ENCODE measurements at regions not wholly inside any gene's neighbourhood (a gene's known extent, or its start where the extent isn't known, plus 50 kb on each side); places are given as distances from the start of the nearest gene placed in this dataset.

DNA sequence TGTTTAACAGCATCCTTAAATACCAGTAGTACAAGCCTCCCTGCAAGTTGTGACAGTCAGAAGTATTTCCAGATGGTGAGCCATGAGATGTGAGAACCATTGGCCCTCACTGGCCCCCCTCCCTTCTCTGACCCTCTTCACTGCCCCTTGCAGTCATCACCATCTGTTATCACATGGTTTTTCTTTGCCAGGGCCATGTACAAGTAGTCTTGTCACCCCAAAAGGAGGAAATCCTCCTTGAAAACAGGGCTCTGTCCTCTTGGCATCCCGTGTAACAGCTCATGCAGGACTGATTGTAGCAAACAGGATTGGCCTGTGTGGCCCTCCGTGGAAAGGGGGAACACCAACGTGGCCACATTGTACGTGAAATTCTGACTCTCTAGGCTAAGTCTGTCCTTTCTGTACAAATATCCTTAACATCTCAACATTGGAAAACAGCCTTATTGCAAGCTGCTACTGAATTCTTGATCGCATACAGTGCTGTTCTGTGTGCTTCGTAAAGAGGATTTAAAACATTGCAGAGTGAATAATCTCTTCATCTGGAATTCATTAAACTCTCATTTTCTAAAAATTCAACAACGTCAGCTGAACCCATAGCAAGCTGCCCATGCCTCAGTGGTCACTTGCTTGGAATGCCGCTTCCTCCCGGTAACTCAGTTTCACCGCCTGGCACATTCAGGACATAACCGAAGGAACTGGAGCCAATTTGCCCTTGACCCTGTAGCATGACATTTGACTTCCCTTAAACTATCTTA lies 171.7 kb downstream of the ATPSCKMT start:
- Histone ChIP-seq H3K4me3 (ENCODE audit: low read length) (no peak overlapping the region), H3K4me1 (ENCODE audit: control insufficient read depth, insufficient read depth, low read length) (no peaks in the 10 kb centered on the region), H3K36me3 (ENCODE audit: control insufficient read depth, insufficient read depth, low read length) (no peaks in the 10 kb centered on the region), H3K9me3 (ENCODE audit: control insufficient read depth, insufficient read depth, low read length) (no peaks in the 10 kb centered on the region), H3K27ac (ENCODE audit: low read length) (no peak overlapping the region), H3K27me3 (ENCODE audit: control insufficient read depth, insufficient read depth, low read length) (no peaks in the 10 kb centered on the region)
- WGBS (ENCODE audit: insufficient coverage, insufficient read length): no CpG with 5 or more reads among the region's 11 CpGs
- DNase-seq (ENCODE audit: low read depth, low spot score): no peak

DNA sequence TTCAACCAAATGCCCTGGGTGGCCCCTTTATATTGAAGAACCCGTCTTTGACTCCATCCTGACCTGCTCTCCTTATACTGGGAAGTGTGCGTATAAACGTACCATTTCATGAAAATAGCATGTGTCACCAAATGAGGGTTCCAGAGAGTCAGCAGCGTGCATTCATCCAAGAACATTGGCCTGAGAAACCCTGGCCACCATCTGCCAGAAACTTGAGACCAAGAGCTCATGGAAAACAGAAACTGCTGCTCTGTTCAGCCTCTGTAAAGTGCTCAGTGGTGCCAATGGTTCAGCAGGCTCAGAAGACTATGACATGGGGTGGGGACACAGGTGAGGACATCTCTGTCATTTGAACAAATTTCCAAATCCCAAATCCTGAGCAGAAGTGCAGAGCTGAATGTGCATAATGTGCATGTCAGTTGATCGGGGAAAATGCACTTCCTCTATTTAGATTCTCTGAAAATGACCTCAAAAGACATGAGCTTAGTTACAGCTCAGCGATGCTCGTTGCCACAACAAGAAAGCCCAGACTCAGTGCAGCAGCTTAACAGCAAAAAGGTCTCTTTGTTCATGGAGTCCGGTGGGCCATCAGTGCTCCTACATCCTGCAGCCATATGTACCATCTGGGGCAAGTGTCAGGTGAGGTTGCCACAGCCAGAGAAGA lies 176.1 kb downstream of the ATPSCKMT start:
- no peak overlapping the region for H3K4me3 ChIP-seq (ENCODE audit: low read length)
- DNase-seq (ENCODE audit: low read depth, low spot score): no peak
- H3K36me3 ChIP-seq (ENCODE audit: control insufficient read depth, insufficient read depth, low read length): no peaks in the 10 kb centered on the region
- no CpG with 5 or more reads among the region's 8 CpGs for WGBS (ENCODE audit: insufficient coverage, insufficient read length)
- H3K27me3 ChIP-seq (ENCODE audit: control insufficient read depth, insufficient read depth, low read length): no peaks in the 10 kb centered on the region
- no peak overlapping the region for H3K27ac ChIP-seq (ENCODE audit: low read length)
- H3K4me1 ChIP-seq (ENCODE audit: control insufficient read depth, insufficient read depth, low read length): no peaks in the 10 kb centered on the region
- no peaks in the 10 kb centered on the region for H3K9me3 ChIP-seq (ENCODE audit: control insufficient read depth, insufficient read depth, low read length)

DNA sequence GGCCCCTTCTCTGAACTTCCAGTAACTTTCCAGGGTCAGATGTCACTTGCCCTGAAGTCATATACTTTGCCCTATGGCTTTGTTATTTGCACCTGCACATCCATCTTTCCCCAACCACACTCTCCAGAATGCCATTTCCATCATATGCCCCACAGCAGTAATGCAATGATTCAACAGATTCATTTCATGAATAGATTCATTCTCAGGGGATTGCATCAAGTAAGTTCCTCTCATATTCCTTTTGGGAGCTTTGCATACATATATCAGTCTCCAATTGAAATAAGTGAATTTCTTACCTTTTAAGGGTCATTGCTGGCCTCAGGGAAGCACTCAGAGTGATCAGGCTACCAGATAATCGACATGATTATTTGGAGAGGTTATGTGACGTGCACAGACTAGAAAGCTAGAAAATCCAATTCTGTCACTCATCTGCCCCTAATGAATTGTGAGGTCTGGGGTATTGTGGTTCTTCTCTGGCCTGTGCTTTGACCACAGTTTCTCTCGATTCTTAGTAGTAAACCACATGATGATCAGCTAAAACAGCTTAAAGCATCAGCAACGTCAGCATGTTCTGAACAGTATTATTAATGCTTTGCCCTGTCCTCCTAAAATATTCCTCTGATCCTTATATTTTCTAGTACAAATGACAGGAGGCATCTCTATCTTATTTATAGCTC lies 179.9 kb downstream of the ATPSCKMT start:
- no peaks in the 10 kb centered on the region for H3K27me3 ChIP-seq (ENCODE audit: control insufficient read depth, insufficient read depth, low read length)
- WGBS (ENCODE audit: insufficient coverage, insufficient read length): no CpG with 5 or more reads among the region's 4 CpGs
- no peak overlapping the region for H3K4me3 ChIP-seq (ENCODE audit: low read length)
- H3K36me3 ChIP-seq (ENCODE audit: control insufficient read depth, insufficient read depth, low read length): no peaks in the 10 kb centered on the region
- no peaks in the 10 kb centered on the region for H3K9me3 ChIP-seq (ENCODE audit: control insufficient read depth, insufficient read depth, low read length)
- no peak overlapping the region for H3K27ac ChIP-seq (ENCODE audit: low read length)
- no peaks in the 10 kb centered on the region for H3K4me1 ChIP-seq (ENCODE audit: control insufficient read depth, insufficient read depth, low read length)
- DNase-seq (ENCODE audit: low read depth, low spot score): no peak

DNA sequence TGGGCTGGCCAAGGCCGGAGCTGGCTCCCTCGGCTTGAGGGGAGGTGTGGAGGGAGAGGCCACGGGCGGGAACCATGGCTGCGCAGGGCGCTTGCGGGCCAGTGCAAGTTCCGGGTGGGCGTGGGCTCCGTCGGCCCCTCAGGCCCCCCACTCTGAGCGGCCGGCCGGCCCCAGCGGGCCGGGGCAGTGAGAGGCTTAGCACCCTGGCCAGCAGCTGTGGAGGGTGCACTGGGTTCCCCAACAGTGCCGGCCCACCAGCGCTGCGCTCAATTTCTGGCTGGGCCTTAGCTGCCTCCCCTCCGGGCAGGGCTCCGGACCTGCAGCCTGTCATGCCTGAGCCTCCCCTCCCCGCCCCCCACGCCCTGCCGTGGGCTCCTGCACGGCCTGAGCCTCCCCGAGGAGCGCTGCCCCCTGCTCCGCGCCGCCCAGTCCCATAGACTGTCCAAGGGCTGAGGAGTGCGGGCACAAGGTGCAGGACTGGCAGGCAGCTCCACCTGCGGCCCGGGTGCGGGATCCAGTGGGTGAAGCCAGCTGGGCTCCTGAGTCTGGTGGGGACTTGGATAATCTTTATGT lies 184.2 kb downstream of the ATPSCKMT start:
- no peaks in the 10 kb centered on the region for H3K4me1 ChIP-seq (ENCODE audit: control insufficient read depth, insufficient read depth, low read length)
- no CpG with 5 or more reads among the region's 34 CpGs for WGBS (ENCODE audit: insufficient coverage, insufficient read length)

DNA sequence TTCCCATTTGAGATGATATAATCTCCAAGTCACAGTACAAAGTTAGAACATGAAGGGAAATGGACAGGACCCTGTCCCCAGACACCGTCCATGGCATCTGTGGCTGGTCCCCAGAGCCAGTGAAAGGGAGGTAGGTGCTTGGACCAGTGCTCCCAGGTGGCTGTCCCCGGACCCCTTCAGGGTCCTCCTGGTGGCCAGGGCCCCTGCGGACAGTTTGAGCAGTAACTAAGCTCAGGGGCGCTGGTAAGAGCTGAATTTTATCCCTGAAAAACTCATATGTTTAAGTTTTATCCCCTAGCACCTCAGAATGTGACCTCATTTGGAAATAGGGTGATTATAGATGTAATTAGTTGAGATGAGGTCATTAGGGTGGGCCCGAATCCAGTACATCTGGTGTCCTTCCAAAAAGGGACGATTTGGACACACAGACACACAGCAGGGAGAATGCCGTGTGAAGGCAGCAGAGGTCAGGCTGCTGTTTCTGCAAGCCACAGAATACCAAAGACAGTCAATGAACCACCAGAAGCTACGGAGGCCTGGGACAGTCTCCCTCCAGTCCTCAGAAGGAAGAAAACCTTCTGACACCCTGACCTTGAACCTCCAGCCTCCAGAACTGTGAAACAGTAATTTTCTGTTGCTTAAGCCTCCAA lies 185.0 kb downstream of the ATPSCKMT start:
- WGBS (ENCODE audit: insufficient coverage, insufficient read length): no CpG with 5 or more reads among the region's 8 CpGs
- Histone ChIP-seq H3K36me3 (ENCODE audit: control insufficient read depth, insufficient read depth, low read length) (no peaks in the 10 kb centered on the region; the same call in 1 of the 2 replicates), H3K4me1 (ENCODE audit: control insufficient read depth, insufficient read depth, low read length) (no peaks in the 10 kb centered on the region), H3K27me3 (ENCODE audit: control insufficient read depth, insufficient read depth, low read length) (no peaks in the 10 kb centered on the region), H3K27ac (ENCODE audit: low read length) (no peak overlapping the region), H3K9me3 (ENCODE audit: control insufficient read depth, insufficient read depth, low read length) (no peaks in the 10 kb centered on the region), H3K4me3 (ENCODE audit: low read length) (no peak overlapping the region)
- no peak for DNase-seq (ENCODE audit: low read depth, low spot score)

More for the DNA sequence above, 184.2 kb downstream of the ATPSCKMT start:
- H3K27ac ChIP-seq (ENCODE audit: low read length): no peak overlapping the region
- no peaks in the 10 kb centered on the region for H3K27me3 ChIP-seq (ENCODE audit: control insufficient read depth, insufficient read depth, low read length)
- H3K36me3 ChIP-seq (ENCODE audit: control insufficient read depth, insufficient read depth, low read length): no peaks in the 10 kb centered on the region; the same call in 1 of the 2 replicates
- no peaks in the 10 kb centered on the region for H3K9me3 ChIP-seq (ENCODE audit: control insufficient read depth, insufficient read depth, low read length)
- no peak overlapping the region for H3K4me3 ChIP-seq (ENCODE audit: low read length)
- DNase-seq (ENCODE audit: low read depth, low spot score): no peak

DNA sequence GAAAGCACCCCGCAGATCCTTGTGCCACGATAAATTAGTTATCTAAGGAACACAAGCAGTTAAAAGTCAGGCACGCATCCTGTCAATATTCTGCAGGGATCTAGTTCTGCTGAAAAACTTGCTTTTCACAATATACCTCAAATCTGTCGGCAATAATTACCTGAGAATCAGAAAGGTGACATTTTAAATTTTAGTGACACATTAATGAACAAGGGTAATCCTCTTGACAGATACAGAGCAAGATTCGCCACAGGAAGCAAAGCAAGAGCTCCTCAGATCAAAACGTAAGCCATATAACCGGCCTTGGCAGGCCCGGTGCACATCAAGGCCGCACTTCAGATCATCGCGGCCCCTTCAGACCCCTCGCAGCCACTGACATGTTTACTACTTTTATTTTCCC lies 185.7 kb downstream of the ATPSCKMT start:
- no peaks in the 10 kb centered on the region for H3K27me3 ChIP-seq (ENCODE audit: control insufficient read depth, insufficient read depth, low read length)
- H3K9me3 ChIP-seq (ENCODE audit: control insufficient read depth, insufficient read depth, low read length): no peaks in the 10 kb centered on the region
- no peak overlapping the region for H3K27ac ChIP-seq (ENCODE audit: low read length)
- no peaks in the 10 kb centered on the region; the same call in 1 of the 2 replicates for H3K36me3 ChIP-seq (ENCODE audit: control insufficient read depth, insufficient read depth, low read length)
- DNase-seq (ENCODE audit: low read depth, low spot score): no peak
- no peak overlapping the region for H3K4me3 ChIP-seq (ENCODE audit: low read length)
- WGBS (ENCODE audit: insufficient coverage, insufficient read length): no CpG with 5 or more reads among the region's 12 CpGs
- H3K4me1 ChIP-seq (ENCODE audit: control insufficient read depth, insufficient read depth, low read length): no peaks in the 10 kb centered on the region

DNA sequence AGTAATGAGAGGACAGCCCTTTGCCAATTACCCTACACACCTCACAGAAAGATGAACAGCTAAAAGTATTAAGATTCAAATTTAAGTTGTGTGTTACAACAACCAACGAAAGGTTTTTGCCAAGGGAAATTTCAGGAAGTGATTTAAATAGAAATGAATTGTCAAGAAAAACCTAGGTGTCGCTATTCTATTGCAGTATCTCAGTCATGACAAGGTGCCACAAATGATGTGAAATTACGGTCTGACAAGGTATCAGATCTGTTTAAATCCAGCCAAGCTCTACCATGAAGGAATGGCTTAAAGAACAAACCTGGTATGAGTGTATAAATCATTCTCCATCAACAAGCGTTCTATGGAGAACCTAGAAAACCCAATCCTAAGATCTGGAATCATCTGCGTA lies 189.7 kb downstream of the ATPSCKMT start:
- Histone ChIP-seq H3K4me3 (ENCODE audit: low read length) (no peak overlapping the region), H3K27ac (ENCODE audit: low read length) (no peak overlapping the region), H3K36me3 (ENCODE audit: control insufficient read depth, insufficient read depth, low read length) (no peaks in the 10 kb centered on the region; the same call in 1 of the 2 replicates), H3K4me1 (ENCODE audit: control insufficient read depth, insufficient read depth, low read length) (no peaks in the 10 kb centered on the region), H3K27me3 (ENCODE audit: control insufficient read depth, insufficient read depth, low read length) (no peaks in the 10 kb centered on the region), H3K9me3 (ENCODE audit: control insufficient read depth, insufficient read depth, low read length) (no peaks in the 10 kb centered on the region)
- no peak for DNase-seq (ENCODE audit: low read depth, low spot score)
- WGBS (ENCODE audit: insufficient coverage, insufficient read length): no CpG with 5 or more reads among the region's 5 CpGs

DNA sequence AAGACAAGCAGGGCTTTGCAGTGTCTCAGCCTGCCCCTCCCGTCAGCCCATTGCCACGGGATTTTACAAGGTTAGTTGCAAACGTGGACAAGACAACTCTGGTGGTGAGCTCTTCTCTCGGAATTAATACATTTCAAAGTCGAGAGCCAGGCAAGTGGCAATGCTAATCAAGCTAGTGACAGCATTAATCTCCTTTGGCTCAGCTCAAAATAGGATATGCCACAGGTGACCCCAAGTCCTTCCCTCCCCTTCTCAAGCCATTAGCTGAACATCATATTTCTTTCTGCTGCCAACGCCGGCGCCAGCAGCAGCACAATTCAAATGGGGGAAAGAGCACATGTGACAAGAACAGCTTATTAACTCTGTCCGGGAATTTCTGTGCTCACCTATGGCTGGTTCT lies 190.1 kb downstream of the ATPSCKMT start:
- H3K9me3 ChIP-seq (ENCODE audit: control insufficient read depth, insufficient read depth, low read length): no peaks in the 10 kb centered on the region
- no peak overlapping the region for H3K4me3 ChIP-seq (ENCODE audit: low read length)
- DNase-seq (ENCODE audit: low read depth, low spot score): no peak
- H3K27ac ChIP-seq (ENCODE audit: low read length): no peak overlapping the region
- no peaks in the 10 kb centered on the region for H3K4me1 ChIP-seq (ENCODE audit: control insufficient read depth, insufficient read depth, low read length)
- H3K27me3 ChIP-seq (ENCODE audit: control insufficient read depth, insufficient read depth, low read length): no peaks in the 10 kb centered on the region
- no peaks in the 10 kb centered on the region; the same call in 1 of the 2 replicates for H3K36me3 ChIP-seq (ENCODE audit: control insufficient read depth, insufficient read depth, low read length)
- no CpG with 5 or more reads among the region's 9 CpGs for WGBS (ENCODE audit: insufficient coverage, insufficient read length)

DNA sequence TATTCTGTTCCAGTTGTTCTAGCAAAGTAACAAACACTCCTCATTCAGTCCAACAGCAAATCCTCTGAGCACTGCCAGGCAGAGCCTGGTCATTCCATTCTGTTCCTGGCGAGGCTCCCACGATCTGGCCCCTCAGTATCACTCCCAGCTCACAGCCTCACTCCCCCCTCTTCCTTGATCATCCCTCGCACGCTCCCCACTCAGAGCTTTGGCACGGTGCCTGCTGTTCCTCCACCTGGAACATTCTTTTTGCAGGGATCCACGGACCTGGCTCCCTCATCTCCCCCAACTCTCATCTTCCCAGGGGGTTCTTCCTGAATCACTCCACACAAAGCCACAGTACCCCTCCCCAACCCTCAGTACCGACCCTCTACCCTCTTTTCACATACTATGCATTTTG lies 192.3 kb downstream of the ATPSCKMT start:
- Histone ChIP-seq H3K9me3 (ENCODE audit: control insufficient read depth, insufficient read depth, low read length) (no peaks in the 10 kb centered on the region), H3K27ac (ENCODE audit: low read length) (no peak overlapping the region), H3K4me1 (ENCODE audit: control insufficient read depth, insufficient read depth, low read length) (no peaks in the 10 kb centered on the region), H3K36me3 (ENCODE audit: control insufficient read depth, insufficient read depth, low read length) (no peaks in the 10 kb centered on the region), H3K27me3 (ENCODE audit: control insufficient read depth, insufficient read depth, low read length) (no peaks in the 10 kb centered on the region), H3K4me3 (ENCODE audit: low read length) (no peak overlapping the region)
- no CpG with 5 or more reads among the region's 7 CpGs for WGBS (ENCODE audit: insufficient coverage, insufficient read length)
- no peak for DNase-seq (ENCODE audit: low read depth, low spot score)

DNA sequence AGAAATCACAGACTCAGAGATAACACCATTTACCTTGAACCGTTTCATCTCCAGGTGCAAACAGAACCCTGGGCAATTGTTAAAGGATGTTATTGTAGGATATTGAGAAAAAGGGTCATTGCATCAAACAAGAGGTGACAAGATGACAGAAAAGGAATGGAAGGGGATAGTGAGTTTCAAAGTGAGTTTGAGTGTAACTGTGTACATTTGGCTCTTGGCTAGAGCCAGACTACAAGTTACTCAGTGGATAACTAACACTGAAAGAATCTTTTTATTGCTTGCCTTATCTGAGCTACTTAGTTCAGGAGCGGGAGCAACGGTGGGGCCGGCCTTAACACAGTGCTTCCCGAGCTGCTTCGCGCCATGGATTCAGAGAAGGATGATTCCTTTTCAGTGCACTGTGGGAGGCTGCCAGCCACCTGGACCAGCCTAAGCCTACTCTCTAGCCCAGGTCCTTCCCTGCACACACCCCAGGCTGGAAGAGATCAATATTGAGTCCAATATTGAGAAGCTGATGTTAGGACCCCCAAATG lies 193.4 kb downstream of the ATPSCKMT start:
- Histone ChIP-seq H3K27ac (ENCODE audit: low read length) (no peak overlapping the region), H3K9me3 (ENCODE audit: control insufficient read depth, insufficient read depth, low read length) (peaks cover 4% of the 10 kb centered on the region), H3K4me1 (ENCODE audit: control insufficient read depth, insufficient read depth, low read length) (no peaks in the 10 kb centered on the region), H3K4me3 (ENCODE audit: low read length) (no peak overlapping the region), H3K36me3 (ENCODE audit: control insufficient read depth, insufficient read depth, low read length) (no peaks in the 10 kb centered on the region), H3K27me3 (ENCODE audit: control insufficient read depth, insufficient read depth, low read length) (no peaks in the 10 kb centered on the region)
- WGBS (ENCODE audit: insufficient coverage, insufficient read length): no CpG with 5 or more reads among the region's 7 CpGs
- DNase-seq (ENCODE audit: low read depth, low spot score): no peak

All from iPS DF 6.9 (cell line).